Brain pericyte (primary cell): ENCODE measurements at regions not wholly inside any gene's neighbourhood (a gene's known extent, or its start where the extent isn't known, plus 50 kb on each side); places are given as distances from the start of the nearest gene placed in this dataset.
"Not testable (repeated sequence)": the region's sequence is repeated elsewhere in the genome, so short reads cannot be mapped to it uniquely, and the experiment has no call there.

ENCODE experiments used
- DNase-seq: peaks from one replicate; pipeline ENCODE4 v3.0.0-alpha.2; 2012; ENCODE audit warnings: low read depth, low spot score

DNA sequence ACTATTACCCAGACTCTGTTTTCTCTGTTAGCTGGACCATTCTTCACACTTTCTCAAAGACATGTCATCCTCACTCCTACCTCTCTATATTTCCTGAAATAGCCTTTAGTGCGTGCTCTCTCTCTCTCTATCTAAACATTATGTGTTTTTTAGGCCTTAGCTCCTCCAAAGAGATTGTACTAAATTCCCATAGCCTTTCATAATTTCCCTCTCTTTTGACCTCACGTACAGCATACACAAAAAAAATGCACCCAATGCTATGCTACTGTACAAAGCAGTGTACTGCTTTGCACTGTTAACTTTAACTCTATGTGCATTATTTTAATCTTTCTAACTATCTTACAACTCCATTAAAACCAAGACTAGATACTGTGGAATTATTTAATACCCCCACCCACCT is 288.4 kb downstream of the DAD1 start:
- DNase-seq = no peak

DNA sequence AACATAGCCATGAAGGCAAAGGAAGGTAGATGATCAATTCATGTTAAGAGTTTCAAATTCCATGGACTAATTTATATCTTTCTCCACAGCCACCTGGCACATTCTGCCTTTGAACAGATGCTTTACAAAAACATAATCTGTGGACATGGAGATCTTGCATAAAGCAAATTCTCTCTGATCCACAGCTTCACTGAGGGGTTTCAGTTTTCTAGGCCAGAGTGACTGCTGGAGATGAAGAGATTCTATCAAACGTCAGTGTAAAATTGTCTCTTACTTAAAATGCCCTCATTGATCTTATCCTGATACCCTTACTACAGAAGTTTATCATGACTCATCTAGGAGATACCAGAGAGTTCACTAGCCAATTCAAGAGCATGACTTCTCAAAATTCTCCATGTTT is 291.6 kb downstream of the DAD1 start:
- no peak for DNase-seq

DNA sequence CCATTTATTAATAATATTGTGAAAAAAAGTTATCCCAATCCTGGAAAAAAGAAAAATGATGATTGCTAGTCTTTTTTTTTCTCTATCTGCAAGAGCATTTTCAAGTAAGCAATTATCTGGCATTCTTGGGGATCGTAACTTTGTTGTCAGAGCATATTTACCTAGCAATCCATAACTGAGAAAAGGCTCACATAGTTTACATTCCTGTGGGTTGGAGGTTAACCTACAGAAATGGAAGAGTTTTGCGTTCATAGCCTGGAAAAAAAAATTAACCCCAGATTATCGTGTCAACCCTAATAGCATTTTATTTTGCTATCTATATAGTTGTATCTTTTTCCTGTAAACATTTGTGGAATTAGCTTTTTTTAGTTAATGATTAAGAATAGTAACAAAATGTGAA is 292.3 kb downstream of the DAD1 start:
- DNase-seq = no peak

DNA sequence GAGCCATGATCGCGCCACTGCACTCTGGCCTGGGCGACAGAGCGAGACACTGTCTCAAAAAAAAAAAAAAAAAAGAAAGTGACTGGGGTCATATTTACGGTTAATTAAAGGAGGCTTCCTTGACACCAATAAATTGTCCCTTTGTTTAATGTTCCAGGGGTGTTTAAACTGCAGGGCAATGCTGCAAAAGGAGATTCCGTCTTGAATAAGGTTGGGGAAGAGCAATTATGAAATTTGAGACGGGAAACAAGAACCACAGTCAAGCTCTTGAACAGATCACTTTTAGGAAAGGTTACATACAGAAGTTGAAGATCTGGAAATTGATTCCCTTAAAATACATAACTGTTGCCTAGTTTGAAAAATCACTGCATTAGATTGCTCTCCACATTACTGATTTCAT is 292.9 kb downstream of the DAD1 start:
- DNase-seq = no peak

DNA sequence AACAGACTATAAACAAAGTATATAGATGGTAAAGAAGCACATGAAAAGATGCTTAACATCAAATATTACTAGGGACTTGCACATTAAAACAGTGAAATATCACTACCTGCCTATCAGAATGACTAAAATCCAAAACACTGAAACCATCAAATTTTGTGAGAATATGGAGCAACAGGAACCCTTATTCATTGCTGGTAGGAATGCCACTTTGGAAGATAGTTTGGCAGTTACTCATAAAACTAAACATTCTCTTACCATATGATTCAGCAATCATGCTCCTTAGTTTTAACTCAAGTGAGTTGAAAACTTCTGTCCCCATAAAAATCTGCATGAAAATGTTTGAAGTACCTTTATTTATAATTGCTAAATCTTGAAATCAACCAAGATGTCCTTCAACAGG is 297.6 kb downstream of the DAD1 start:
- DNase-seq = no peak

DNA sequence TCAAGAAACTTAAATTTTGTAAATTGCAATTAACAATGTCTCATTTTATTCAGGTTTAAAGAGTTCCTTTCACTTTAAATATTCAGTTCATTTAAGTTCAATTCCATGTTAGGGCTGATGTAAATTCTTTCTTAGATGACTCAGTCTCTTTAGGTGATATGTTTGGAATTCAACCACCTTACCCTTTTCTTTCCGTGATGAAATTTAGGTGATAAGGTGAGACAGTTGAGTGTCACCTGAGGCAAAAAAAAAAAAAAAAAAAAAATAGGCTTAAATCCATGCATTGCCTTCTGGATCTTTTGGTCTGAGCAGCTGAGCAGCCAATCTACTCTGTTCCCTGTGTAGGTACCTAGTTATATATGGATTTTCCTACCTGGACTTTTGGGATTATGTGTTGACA is 299.5 kb downstream of the DAD1 start:
- DNase-seq = no peak

DNA sequence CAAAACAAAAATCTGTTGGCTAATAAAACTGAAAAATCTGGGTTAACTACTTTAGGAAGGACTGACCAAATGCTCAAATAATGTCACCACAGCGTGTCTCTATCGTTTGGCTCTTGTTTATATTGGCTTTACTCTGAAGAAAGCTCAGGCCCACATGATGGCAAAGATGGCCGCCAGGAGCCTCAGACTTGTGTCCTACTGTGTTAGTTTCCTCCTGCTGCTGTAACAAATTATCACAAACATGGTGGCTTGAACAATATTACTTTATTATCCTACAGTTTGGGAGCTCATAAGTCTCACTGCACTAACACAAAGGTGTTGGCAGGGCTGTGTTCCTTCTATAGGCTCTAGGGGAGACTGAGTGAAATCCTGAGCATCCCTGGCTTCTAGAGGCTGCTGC is 303.0 kb downstream of the DAD1 start:
- no peak for DNase-seq

DNA sequence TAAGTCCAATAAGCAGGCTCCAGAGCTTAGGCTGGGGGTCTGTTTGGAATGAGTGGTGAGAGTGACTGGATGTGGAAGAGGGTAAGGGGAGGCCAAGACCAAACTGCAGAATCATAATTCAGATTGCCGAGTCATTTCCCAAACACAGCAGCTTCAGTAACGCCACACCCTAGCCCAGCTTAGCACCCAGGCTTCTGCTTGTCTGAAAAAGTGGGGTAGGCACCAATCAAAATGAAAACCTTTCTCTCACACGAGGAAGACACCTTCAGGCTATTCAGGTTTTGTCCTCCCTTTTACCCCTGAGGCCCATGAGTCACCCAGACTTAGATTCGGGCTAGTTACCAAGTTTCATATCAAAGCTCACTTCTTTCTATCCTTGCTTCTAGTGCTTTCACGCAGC is 306.1 kb downstream of the DAD1 start:
- no peak for DNase-seq

DNA sequence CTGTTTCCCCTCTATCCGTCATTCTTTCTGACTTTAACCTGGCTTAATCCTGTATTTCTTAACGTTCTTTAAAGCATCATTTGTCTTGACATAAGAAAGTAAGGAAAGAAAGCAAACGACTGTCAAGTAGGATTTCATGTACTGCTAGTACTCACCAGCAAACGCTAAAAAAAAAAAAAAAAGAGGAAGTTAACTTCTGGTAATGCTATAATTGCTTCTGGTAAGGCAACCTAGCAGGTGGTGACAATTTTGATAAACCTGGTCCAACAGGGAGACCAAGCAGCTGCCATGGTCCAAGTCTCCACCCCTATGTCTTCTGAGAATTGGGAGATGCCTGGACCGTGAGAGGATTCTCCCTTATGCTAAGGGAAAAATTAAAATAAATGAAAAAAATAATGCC is 306.6 kb downstream of the DAD1 start:
- DNase-seq = no peak

DNA sequence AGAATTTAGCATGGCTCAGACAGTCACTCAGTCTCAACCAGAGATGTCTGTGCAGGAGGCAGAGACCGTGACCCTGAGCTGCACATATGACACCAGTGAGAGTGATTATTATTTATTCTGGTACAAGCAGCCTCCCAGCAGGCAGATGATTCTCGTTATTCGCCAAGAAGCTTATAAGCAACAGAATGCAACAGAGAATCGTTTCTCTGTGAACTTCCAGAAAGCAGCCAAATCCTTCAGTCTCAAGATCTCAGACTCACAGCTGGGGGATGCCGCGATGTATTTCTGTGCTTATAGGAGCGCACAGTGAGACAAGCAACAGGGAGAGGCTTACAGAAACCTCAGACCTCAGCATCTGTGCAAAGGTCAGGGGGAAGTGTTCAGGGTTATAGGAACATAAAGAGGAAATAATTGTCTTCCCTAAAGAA is 307.6 kb downstream of the DAD1 start:
- not testable (repeated sequence) for DNase-seq

DNA sequence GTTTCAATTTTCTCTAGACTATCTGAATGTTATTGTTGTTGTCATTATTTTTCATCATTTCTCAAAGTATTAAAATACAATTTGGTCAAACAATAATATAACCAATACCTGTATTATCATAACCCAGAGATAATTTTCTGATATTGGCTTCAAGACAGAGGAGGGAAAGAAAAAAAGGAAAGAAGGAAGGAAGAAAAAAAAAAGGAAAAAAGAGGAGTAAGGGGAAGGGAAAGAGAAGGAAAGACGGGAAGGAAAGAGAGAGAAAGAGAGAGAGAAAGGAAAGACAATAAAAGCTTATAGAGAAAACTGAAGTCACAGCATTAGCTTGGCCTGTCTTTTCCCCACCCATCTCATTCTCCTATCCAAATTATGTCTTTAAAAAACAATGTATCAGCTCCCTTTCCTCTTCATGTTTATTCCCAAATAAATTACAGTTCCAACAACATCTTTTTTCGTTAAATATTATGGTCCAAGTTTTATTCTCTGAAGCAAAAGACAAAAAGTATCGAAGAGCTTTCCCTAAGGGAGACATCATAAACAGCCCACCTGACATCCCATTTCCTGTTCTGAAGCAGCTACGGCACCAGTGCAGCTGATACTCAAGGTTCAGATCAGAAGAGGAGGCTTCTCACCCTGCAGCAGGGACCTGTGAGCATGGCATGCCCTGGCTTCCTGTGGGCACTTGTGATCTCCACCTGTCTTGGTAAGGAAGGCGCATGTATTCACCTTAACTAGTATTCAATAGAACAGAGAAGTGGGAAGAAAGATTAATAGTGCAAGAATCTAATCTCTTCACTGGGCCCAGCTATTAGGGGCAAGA is 308.3 kb downstream of the DAD1 start:
- no peak for DNase-seq

DNA sequence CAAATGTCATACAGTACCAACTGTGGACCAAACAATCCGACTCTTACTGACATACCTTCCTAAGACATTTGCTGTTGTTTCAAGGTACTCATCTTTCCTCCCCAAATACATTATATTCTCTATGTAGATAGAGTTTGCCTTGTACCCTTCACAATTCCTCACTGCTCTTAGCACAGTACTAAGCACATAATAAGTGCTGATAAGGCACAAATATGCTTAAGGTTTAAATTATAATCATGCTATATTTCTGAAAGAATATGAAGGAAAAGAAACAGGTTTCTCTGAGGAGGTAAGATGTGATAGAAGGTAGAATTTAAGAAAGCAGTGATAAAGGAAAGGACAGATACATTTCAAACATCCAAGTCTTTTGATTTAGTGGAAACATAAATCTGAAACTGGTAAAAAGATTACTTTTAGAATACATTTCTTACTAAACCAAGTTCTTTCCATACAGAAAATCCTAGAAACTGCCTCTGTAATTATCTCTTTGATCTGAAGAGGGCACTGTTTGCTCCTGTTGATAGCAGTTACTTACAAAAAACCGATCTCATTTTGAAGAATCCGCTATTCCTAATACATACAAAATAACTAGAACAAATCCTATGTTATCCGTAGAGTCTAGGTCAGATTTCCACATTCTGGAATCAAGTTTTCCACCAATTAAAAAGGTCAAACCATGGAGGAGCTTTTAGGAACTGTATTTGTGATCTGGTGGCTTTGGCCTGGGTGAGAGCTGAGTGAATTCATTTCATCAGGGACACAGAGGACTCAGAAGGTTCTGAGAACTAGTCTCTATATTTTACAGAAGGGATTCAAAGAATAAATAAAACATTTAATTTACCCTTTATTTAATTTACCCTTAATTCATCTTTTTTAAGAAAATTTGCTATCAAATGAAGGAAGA is 311.9 kb downstream of the DAD1 start:
- no peak for DNase-seq

DNA sequence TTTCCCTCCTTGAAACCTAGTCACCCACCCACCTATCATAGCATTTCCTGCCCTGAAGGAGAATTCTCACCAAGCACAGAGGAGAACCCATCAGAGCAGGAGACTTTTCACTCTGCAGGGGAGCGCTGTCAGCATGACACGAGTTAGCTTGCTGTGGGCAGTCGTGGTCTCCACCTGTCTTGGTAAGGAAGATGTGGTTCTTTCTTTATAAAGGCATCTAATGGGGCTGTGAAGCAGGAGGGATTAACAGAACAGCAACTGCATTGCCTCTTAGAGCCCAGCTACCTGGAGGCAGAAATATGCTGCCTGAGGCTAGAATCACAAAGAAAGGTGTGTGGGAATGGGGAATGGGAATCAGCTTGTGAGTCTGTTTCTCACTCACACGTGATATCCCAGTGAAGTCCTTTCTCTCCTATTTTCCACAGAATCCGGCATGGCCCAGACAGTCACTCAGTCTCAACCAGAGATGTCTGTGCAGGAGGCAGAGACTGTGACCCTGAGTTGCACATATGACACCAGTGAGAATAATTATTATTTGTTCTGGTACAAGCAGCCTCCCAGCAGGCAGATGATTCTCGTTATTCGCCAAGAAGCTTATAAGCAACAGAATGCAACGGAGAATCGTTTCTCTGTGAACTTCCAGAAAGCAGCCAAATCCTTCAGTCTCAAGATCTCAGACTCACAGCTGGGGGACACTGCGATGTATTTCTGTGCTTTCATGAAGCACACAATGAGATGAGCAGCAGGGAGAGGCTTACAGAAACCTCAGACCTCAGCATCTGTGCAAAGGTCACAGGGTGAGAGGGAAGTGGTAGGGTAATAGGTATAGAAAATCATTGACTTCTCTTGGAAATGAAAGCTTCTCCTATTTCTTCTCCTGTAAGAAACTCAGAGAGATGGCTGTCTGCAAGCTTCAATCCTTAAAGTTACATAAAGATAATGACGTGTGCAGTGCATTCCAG is 316.9 kb downstream of the DAD1 start:
- DNase-seq = no peak

DNA sequence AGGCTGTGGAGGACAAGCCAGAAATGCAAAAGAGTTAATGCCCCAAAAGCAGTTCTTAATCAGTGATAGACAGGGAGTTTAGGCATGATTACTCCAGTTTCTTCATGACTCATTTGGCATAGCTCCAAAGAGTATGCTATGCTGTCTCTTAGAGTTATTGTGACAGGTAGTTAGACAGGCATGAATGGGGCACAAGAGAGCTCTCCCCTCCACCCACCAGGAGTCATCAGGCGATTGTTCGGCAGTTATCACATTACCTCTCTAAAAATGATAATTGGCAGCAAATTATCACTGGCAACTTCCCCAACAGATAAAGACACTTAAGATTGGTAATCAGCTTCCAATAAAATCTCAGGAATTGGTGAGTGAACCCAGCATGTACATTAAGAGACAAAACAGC is 320.1 kb downstream of the DAD1 start:
- DNase-seq = no peak

DNA sequence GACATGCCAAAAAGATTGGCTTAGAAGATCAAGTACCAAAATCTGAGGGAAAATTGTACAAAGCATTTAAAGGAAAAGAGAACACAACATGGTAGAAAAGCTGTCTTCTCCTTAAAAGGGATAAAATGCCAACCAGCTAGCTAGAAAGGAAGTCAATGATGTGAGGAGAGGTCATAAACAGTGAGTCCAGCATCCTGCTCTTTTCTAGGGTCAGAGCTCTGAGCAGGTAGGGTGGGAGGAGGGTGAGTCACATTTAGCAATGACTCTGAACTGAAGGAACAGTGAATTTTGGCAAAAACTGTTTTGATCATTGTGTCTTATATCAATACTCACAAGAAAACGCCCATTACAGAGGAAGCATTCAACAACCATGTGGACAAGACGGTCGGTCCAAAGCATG is 322.3 kb downstream of the DAD1 start:
- no peak for DNase-seq

DNA sequence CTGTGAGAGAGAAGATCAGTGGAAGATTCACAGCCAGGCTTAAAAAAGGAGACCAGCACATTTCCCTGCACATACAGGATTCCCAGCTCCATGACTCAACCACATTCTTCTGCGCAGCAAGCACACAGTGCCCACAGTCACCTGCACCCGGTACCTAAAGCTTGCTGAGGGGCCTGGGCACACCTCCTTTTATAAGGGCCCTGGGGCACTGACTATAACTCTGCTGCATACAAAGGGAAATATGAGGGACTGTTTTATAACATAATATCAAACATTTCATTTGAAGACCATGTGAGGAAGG is 322.9 kb downstream of the DAD1 start:
- no peak for DNase-seq

DNA sequence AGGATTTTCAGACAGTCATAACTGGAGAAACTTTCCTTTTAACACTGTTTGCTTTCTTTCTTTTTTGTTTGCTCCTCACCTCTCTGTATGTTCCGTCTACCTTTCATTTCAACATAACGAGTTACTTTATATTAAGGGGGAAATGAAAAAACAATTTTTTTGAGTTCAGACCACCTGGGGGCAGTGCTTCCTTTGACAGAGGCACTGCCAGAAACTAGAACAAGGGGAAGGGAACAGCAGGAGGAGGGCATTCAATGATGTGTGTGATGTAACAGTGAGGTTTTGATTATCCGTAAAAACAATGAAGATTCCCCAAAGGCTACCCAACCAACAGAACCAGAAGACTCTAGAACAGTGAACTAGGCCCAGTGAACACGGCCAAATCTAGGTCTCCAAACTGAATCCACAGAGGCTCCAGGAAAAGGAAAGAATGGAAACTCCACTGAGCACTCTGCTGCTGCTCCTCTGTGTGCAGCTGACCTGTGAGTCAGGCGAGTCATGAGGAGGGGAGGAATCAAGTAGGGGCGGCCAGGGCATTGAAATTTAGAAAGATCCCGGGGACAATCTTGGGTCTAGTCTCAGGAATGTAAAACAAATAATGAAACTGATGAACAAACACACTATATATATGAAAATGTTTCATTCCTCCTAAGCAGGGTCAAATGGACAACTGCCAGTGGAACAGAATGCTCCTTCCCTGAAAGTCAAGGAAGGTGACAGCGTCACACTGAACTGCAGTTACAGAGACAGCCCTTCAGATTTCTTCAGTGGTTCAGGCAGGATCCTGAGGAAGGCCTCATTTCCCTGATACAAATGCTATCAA is 323.5 kb downstream of the DAD1 start:
- no peak for DNase-seq

DNA sequence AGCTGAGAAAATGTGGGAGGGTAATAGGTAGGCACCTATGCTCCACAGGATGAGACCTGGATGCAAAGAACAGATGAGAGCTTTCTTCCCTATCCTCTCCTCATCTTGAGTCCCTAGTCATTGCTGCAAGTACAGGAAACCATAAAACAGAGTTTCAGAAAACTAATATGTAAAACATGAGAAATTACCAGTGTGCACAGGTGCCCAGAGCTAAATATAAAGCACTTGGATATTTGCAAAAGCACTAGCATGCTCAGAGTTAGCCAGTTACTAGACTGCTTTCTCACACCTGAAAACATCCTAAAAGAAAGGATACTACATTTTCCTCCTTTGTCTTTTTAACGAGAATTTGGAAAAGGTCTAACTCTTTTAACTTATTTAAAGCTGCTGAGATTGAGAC is 324.3 kb downstream of the DAD1 start:
- no peak for DNase-seq

DNA sequence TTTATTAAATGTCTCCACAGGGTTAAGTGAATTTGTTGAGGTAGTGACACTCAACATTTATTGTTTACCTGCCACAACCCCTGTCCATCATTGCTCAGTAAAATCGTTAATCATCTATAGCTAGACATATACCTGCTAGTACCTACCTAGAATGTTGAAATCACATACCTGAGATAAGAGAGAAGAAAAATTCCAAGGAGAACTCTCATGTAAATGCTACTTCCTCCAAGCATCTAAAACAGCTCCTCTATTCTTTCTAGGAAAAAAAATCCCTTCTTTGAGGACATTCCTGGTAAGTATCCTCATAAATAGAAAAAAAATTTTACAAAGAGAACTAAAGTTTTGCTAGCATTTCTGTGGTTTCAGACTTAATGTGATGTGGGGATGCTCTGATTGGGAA is 325.1 kb downstream of the DAD1 start:
- no peak for DNase-seq

DNA sequence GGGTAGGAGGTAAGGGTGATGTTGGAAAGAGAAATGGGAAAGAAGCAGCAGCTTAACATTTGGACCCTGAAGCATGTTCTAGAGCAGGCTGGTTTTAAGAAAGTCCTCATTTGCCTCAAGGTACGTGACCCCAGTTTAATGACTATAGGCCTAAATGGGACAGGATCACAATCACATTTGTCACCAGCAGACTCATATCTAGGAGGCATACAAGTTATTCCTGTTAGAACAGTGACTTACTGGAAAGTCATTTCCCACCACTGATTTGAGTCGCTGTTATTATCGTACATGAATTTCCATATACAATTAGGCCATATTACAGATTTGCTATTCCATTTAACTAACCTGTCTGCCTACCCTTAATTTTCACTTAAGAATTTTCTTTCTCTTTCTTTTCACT is 326.1 kb downstream of the DAD1 start:
- DNase-seq = no peak
